LNCAP (cell line): ENCODE measurements at regions not wholly inside any gene's neighbourhood (a gene's known extent, or its start where the extent isn't known, plus 50 kb on each side); places are given as distances from the start of the nearest gene placed in this dataset.

ENCODE experiments used
- TF ChIP-seq, protein P1 (sequence below): fragments of 450-650 bp; IDR thresholded peaks from 2 replicates; pipeline ENCODE4 v1.5.1; 2017; ENCODE audit warnings: mild to moderate bottlenecking

DNA sequence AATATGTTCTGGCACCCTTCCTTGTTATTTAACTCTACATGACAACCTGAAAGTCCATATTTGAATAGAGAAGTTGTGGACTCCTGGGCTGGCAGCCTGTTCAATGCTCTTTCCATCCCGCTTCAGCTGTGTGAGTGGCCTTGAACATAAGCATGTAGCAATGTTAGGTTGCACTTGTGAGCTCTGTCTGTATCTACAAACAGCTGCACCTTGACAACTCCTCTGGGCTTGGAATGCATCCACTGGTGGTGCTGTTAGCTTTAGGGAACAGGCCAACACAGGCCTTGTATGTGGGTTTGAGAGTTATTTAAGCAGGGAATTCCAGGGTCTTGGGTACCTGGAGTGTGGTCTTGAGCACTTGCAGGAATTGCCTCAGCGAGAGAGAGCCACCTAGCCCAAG, 141.2 kb downstream of the DTHD1 start:
- TF ChIP-seq, protein P1, sequence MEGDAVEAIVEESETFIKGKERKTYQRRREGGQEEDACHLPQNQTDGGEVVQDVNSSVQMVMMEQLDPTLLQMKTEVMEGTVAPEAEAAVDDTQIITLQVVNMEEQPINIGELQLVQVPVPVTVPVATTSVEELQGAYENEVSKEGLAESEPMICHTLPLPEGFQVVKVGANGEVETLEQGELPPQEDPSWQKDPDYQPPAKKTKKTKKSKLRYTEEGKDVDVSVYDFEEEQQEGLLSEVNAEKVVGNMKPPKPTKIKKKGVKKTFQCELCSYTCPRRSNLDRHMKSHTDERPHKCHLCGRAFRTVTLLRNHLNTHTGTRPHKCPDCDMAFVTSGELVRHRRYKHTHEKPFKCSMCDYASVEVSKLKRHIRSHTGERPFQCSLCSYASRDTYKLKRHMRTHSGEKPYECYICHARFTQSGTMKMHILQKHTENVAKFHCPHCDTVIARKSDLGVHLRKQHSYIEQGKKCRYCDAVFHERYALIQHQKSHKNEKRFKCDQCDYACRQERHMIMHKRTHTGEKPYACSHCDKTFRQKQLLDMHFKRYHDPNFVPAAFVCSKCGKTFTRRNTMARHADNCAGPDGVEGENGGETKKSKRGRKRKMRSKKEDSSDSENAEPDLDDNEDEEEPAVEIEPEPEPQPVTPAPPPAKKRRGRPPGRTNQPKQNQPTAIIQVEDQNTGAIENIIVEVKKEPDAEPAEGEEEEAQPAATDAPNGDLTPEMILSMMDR = no peak

- TF ChIP-seq, protein P1 = no peak
These were observed 145.3 kb downstream of the DTHD1 start for GRCh38 chr4:36426741-36427140.

DNA sequence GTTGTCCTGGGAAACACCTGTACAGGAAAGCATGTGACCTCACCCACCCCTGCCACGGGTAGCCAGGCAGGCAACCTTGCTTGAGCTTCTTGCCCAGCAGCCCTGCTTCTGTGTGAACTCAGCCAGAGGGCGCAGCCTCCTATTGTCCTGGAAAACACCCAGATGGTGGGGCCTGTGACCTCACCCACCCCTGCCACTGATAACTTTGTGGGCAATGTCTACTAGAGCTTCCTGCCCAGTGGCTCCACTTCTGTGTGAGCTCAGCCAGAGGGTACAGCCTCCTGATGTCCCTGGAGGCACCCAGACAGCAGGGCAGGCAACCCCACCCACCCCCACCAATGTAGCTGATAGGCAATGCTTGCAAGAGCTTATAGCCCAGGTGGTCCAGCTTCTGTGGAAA, 146.3 kb downstream of the DTHD1 start:
- TF ChIP-seq, protein P1 = no peak

DNA sequence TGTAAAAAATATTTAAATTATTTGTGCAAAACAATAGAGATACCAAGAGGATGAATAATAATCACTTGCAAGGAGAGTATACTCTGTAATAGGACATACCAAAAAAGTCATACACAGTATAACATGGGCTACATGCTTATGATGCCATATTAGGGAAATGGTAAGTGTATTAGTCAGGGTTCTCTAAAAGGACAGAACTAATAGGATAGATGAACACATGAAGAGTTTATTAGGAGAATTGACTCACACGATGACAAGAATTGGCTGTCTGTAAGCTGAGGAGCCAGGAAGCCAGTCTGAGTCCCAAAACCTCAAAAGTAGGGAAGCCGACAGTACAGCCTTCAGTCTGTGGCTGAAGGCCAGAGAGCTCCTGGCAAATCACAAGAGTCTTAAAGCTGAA, 151.2 kb downstream of the DTHD1 start:
- TF ChIP-seq, protein P1 = no peak

GRCh38 chr4:36439556-36439955, 158.1 kb downstream of the DTHD1 start:
- TF ChIP-seq, protein P1 = no peak

DNA sequence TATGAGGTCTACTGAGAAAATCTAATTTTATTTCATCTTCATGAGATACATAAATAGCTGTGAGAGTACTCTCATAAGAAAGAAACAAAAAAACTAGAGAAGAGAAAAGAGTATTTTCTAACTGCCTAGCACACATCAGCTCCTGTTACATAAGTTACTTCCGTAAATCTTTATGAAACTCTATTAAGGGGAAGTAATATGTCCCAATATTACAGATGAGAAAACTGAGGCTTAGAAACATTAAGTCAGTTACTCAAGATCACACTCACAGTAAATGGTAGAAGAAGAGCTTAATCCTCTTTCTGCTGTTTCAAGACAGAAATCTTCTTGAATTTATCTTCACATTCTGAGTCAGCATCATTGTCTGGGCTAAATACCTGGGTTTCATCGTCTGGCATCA, 164.1 kb downstream of the DTHD1 start:
- TF ChIP-seq, protein P1 = no peak

DNA sequence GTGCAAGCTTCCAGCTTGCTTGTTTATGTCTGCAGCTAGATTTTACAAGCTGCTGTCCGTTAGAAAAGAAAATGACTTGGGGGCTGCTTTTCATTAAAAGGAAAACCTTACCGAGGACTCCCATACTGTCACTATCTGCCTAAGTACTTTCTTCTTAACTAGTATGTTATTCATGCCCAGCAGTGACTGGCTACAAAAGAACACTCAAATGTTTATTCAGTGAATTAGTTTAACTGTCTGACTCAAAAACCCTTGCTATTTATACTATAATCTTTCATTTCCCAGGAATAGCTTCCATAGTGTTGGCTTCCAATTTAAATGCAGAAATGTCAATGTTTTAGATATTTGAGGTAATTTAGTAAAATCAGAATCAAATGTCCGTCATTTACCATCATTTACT, 164.9 kb downstream of the DTHD1 start:
- TF ChIP-seq, protein P1 = no peak

GRCh38 chr4:36461344-36461743, 179.9 kb downstream of the DTHD1 start:
- TF ChIP-seq, protein P1 = no peak
